GM21723 (cell line): ENCODE measurements at regions not wholly inside any gene's neighbourhood (a gene's known extent, or its start where the extent isn't known, plus 50 kb on each side); places are given as distances from the start of the nearest gene placed in this dataset.
A peak's percentile ranks its signal among the peaks of the same experiment; 100 is the strongest.

ENCODE experiments used
- ATAC-seq: cut with Tn5 transposase; IDR thresholded peaks from one replicate; pipeline ENCODE4 v1.9.1; 2021; ENCODE audit warnings: mild to moderate bottlenecking, moderate library complexity; ENCODE audit not compliant: unreplicated experiment

DNA sequence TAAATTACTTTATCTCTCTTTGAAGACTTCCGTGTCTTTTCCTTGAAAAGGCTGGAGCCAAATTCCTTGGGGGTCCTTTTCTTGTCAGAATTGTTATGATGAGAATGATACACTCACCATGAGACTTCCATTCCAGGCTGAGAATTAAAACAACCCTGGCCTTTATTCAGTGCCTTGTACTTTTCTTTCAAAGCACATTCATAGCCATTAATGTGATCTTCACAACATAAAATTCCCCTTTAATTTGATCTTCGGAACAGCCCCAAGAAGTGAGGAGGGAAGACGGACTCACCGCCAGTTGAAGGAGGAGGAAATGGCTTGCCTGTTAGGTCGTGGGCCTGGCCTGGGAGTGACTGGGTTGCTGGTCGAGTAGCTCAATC lies 127.3 kb downstream of the DDX1 start:
- ATAC-seq = no peak

DNA sequence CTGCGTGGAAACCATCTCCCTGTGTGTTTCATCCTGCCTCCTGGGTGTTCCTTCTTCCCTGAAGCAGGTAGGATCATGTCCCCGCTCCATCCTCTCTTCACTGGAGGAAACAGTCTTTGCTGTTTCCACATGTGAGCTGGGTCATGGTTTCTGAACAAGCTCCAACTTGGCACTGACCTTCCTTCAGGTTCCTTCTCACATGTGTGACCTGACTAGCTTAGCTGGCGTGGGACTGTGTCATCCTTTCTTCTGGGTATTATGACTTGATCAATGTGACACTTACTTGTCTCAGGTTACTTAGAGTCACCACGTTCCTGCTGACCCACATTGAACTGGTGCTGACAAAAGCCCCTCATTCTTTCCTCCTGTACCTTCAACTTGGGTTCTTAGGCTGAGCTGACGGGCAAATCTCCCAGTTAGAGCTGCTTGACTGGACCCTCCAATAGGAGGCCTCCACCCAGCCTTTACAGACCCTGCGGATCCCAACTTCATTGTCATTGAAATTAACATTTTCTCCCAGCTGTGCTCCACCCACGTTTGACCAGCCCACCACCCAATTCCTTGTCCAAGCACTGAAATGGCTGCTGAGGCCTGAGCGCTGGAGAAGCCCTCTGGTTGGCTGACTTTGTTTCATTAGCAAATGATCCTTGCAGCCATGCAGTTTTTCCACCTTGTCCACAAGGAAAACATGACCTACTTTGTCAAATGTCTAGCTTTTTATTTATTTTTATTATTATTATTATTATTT lies 128.1 kb downstream of the DDX1 start:
- no peak for ATAC-seq

DNA sequence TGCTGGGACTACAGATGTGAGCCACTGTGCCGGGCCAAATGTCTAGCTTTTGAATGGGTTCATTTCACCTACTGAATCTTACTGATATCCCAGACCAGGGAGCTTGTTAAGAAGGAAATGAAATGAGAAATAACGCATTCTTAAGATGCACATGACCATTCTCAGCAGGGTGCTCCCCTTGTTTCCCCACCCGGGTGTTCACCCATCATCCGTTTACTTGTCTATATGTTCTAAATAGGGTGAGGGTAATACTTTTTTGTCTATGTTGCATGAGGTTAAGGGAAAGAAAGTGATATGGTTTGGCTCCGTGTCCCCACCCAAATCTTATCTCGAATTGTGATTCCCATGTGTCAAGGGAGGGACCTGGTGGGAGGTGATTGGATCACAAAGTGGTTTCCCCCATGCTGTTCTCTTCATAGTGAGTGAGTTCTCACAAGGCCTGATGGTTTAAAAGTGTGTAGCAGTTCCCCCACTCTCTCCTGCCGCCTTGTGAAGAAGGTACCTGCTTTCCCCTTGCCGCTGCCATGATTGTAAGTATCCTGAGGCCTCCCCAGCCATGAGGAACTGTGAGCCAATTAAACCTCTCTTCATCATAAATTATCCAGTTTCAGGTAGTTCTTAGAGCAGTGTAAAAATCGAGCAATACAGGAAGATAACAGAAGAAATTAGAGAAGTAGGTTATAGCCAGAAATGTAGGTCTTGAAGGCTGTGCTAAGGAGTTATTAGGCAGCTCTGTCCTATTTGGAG lies 129.1 kb downstream of the DDX1 start:
- no peak for ATAC-seq

DNA sequence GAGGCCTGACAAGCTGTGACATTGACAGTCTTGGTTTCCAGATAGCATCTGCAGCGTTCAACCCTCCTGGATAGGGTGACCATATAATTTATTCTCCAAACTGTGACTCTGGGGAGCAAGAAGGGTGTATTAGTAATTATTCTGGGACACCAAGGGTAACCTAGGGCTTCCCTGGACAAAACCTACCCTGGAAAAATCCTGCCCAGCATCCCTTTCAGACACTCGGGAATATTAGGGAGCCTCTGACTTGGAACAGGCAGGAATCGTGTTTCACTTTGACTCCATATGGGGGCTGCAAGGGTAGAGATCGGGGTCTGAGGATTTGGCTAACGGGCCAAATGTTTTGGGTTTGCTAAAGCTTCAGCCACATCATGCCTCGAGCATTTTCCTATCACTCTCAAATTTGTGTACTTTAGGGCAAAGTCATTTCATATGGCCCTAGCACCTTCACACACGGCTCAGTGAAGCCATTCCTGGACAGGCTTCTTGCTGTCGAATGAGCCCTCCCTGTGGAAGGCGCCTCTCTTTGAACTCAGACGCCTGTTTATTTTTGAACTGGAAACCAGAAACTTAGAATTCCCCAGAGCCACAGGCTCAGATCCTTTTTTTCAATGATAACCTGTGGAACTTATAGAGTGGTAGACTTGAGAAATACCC lies 129.9 kb downstream of the DDX1 start:
- no peak for ATAC-seq

DNA sequence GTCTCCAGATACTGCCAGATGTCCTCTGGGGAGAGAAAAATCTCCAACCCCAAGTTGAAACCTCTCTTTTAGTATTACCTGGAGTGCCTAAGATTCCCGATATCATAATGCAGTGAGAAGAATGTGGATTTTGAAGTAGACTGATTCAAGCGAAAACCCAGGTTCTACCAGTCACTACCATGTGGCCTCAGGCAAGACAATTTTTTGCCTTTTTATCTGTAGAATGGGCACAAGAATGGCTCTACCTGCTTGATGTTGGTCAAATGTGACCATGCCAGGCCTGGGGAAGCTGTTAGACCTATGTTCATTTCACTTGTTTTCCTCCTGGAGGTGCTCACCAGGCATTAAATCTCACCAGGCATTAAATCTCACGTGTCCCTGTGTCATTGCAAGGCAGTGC lies 131.3 kb downstream of the DDX1 start:
- no peak for ATAC-seq

DNA sequence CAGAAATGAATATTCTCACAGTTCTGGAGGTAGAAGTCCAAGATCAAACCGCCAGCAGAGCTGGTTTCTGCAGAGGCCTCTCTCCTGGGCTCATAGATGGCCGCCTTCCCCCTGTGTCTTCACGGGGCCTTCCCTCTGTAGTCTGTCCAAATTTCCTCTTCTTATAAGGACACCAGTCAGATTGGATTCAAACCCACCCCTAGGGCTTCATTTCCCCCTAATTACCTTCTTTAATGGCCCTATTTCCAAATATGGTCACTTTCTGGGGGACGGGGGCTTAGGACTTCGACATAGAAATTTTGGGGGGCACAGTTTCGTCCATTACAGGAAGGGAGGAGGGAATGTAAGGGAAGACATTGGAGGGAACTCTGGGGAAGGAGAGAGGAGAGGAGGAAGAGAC lies 132.6 kb downstream of the DDX1 start:
- no peak for ATAC-seq

DNA sequence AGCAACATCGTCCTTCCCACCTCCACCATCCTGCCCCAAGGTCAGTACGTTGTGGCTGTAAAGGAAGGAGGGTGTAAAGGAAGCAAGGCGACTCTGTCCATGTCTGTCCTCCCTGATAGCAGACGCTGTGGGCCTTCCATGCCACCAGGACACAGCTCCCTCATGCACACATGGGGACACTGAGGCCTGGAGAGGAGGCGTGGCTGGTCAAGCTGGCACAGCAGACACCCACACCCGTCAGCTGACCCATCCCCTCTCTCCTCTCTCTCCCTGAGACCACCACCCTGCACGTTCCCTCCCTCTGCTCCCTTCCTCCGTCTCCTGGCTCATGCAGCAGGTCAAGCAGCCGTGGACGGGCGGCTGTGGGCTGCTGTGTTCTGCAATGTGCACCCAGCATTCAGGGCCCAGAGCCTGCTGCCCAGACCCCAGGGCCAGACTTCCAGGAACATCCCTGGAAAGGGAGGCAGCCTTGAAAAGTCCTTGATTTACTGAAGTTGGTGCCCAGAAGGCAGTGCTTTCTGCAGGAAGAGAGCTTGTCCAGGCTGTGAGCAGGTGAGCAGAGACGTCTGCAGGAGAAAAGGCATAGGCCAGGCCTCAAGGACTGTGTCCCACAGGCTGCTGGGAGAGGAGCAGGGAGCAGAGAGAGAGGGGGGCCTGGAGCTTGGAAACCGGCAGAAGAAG lies 133.6 kb downstream of the DDX1 start:
- no peak for ATAC-seq

DNA sequence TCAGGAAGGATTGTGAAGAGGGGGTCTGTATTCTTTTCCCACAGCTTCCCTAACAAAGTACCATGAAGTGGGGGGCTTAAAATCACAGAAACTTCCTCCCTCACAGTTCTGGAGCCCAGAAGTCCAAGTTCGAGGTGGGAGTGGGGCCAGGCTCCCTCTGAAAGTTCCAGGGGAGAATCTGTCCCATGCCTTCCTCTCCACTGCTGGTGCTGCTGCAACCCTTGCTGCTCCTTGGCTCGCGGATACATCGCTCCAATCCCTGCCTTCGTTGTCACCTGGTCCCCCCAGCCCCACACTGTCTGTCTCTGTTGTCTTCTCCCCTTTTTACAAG lies 134.1 kb downstream of the DDX1 start:
- ATAC-seq = no peak

DNA sequence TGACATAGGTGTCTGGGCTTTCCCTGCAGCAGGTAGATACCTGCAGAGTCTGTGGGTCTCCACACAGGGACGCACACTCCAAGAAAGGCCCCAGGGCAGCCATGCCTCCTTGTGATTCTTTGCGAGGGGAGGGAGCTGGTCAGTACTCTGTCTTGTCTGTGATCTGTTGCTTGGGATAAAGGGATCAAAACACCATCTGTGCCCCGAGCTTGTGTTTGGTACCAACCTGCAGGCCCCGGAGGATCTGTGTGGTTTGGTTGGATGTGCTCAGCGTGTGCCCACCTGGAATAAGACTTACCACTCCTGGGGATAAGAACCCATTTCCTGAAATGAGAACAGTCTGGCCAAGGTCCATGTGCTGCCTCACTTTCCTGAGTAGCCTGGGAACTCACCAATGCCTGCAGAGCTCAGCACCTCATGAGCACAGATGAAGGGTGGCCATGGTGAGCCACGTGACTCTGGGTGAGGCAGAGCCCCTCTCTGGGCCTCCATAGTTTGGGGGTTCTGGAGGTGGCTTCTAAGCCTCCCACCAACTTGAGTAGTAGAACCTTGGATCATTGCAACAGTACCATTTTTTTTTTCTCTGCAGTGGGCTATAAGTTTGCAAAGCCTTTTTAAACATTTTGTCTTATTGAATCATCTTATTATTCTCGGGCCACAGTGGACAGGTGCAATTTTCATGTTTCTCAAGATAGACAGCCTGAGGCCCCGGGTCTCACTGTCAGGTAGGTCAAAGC lies 134.8 kb downstream of the DDX1 start:
- ATAC-seq = no peak

DNA sequence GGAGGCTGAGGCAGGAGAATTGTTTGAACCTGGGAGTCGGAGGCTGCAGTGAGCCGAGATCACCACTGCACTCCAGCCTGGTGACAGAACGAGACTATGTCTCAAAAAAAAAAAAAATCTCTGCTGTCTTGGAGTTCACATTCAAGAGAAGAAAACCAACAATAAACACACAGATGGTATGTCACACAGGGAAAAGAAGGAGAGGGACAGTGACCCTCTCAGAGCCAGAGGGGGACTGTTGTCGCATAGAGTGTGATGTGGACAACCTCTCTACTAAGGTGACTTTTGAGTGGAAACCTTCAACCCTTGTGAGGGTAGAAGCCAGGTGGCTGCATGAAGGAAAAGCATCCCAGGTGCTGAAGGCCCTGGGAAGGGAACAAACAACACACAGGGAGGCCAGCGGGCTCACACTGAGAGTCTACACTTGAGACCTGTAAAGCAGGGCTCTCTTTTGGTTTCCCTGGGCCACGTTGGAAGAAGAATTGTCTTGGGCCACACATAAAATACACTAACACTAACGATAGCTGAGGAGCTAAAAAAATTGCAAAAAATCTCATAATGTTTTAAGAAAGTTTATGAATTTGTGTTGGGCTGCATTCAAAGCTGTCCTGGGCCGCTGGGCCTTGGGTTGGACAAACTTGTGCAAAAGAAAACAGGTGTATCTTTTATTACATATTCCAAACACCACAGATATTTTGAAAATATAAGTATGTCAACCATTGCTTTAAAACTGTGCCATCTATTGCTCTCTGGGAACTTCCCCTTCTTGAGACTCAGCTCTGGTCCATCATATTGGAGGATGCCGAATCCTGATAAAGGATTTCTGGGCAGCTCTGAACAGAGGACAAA lies 136.0 kb downstream of the DDX1 start:
- no peak for ATAC-seq

DNA sequence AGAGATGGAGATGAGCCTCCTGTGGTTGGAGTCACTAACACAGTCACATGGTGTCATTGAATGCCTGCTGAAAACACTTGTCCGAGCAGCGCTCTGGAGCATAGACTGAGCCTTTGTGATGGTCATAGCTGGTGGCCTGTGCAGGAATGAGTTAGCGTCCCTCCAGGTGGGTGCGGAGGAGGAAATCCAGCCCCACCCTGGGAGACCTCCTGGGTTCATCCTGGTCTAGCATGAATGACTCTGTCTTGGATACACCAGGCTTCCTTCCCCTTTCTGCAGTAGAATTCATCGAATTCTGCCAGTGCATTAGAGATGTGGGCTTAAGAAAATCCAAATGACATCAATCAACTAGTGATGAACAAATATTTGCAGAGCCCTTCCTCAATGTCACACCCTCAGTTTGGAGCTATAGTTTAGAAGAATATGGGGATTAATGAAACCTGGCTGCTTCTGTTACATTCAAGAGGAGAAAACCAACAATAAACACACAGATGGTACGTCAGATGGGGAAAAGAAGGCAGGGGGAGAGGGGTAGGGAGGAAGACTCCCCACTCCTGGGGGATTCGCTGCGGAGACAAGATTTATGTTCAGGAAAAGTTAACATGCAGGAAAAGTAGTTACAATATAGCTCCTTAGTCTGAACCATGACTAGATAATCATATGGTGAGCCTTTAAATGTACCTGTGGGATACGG lies 136.7 kb downstream of the DDX1 start:
- ATAC-seq = no peak

DNA sequence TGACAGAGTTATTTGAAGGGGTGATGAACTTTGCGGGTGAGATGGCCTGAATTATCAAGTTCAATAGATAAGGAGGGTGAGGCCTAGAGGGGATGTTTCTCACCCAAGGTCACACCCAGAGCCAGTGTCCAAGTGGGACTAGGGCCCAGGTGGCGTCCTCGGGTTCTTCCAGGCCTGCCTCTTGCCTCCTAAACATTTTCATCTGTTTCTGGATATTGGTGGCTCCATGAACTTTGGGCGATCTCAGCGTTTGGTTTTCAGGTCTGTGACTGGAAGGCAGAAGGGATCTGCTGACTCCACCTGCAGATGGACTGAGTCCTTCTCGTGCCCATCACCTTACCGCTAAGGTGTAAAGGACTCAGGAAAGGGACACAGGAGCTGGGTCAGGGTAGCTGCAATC lies 137.3 kb downstream of the DDX1 start:
- no peak for ATAC-seq

DNA sequence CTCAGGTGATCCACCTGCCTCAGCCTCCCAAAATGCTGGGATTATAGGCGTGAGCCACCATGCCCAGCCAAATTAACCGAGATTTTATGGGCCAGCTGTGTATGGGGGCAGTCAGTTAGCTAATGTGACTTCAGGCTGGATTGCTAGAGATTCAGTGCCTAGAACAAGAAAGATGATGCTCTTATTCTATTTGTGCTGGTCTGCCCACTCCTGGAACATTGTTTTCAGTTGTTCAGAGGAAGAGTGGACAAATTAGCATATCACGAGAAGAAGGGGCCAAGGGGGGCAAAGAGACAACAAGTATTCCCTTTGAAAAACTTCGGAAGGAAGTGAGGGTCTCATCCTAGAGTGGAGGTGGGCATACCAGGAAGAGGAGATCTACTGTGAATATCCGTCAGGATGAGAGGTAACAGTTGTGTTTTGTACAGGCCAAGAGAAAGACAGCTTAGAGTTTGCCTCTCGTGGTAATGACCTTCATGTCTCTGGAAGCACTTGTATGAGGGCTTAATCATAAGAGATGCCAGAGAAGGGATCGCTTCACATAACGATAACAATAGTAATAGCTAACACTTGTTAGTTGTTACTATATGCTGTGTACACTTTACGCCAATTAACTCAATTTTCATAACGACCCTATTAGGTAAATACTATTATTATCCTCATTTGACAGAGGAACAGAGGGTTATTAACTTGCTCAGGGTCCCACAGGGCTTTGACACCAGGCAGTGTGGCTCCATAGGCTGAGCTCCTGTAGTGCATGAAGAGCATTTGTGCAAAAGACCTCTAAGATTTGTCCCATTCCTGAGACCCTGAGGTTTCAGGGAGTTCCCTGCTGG lies 138.3 kb downstream of the DDX1 start:
- ATAC-seq = no peak

DNA sequence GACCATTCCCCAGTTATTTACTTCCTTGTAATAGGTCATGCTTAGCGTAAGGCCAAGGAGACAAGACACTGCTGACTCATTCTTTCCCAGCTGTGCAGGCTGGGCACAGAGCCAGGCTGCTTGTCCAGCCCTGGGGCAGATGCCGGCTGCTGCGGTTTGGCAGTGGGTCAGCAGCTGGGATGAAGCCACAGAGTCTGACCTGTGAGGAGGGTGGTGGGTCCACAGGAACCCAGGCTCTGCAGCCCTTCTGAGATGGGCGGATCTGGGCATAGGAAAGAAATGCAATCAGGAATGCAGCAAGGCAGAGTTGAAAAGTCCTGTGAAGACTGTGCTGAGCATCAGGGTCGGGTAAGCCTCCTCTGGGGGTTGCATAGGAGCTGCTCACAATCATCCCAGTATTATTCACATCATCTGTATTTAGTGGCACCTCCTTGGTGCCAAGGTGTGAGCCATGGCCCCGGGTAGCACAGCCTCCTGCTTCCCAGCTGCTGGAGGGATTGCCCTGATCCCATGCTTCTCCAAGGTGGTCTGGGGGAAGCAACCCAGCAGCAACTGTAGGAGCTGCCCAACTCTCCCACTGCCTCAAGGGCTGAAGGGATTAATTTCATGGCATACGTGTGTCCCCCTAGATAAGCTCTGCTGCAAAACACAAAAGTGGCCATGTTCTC lies 139.0 kb downstream of the DDX1 start:
- no peak for ATAC-seq

DNA sequence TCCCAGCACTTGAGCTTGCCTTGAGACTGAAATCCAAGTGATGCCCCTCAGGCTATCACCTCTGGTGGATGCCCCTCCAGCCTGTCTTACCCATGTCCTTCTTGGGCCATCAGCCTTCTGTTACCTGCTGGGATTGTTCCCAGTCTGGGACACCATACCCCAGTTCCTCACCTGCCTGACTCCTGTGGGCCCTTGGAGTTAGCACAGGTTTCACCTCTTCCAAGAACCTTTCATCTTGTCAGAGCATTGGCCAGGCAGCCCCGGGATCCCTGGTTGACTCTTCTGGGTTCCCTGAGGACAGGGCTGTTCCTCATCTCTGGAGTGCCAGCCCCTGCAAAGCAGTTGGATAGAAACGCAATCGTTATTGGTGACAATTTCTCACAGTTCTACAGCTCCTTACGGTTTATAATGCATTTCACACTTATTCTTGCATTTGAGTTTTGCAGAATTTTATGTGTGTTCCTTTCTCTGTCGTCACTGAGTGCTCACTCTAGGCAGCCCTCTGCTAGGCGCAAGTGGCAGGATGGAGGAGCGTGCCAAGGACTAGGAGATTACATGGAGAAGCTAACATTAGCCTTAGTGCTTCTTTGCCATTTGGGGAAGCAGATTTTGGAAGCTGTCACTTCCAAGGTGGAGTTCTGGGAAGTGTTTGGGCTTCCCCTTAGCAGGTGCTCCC lies 139.7 kb downstream of the DDX1 start:
- no peak for ATAC-seq

DNA sequence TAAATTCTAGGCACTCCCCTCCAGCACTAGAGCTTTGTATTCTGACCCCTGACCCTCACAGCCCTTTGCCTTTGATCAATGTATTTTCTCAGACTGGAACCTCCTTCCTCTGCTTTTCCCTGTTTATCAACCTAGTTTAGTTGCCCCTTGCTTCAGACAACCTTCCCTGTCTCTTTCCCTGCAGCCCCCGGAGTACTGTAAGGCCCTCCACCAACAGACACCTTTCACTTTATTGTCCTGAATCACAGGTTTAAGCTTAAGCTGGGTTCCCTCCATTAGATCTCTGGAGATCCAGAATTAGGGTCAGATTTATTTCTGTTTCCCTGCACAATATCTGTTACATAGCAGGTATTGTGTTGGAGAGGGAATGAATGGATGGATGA lies 140.2 kb downstream of the DDX1 start:
- ATAC-seq = peak; percentile 13

DNA sequence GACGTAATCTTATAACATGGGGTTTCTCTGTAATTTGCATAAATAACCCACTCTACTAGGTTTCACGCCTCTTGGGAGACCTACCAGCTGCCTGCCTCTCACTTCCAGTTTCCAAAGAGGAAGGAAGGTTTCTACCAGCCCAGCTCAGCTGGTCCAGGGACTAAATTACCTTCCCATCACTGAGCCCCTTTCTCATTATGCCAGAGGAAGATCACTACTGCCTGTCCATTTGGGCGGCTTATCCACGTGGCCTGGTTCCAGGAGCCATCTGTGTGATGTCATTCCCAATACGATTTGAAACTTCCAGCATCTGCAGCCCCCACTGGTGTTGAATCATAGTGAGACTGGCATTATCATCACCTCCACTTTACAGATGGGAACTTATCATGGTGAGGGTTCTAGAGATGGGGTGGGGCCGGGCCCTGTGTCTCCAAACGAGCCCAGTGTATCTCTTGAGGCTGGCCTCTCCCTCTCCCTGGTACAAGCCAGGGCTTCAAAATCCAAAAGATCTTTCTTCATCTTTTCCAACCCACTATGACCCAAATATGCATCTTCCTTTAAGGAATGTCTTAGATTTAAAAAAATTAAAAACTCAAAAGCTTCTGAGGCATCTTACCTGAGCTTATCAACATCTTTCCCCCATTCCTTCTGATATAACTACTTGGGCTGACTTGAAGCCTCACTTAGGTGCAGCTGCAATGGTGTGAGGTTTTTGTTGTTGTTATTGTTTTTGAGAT lies 140.8 kb downstream of the DDX1 start:
- ATAC-seq = peak; percentile 97
